GM23338 (cell line): ENCODE measurements at regions not wholly inside any gene's neighbourhood (a gene's known extent, or its start where the extent isn't known, plus 50 kb on each side); places are given as distances from the start of the nearest gene placed in this dataset.

ENCODE experiments used
- ATAC-seq: fragments of 200-7000 bp; cut with Tn5 transposase; 3 replicates; pipeline ENCODE4 v1.9.1; 2020
- DNase-seq: peaks from one replicate; pipeline ENCODE4 v3.0.0-alpha.2; 2015; ENCODE audit warnings: low spot score
- H2AFZ ChIP-seq: fragments of 200-600 bp; sonication (generic); 2 replicates; pipeline ENCODE4 v1.8.0; 2016; ENCODE audit warnings: antibody characterized with exemption, mild to moderate bottlenecking, moderate library complexity
- H3F3A ChIP-seq: fragments of 200-600 bp; sonication (generic); replicated peaks from 2 replicates; pipeline ENCODE4 v1.8.0; 2017; ENCODE audit warnings: antibody characterized with exemption, mixed run types, low read depth
- H3K27ac ChIP-seq: fragments of 200-600 bp; sonication (generic); 2 replicates; pipeline ENCODE4 v1.6.1; 2016; ENCODE audit warnings: low read depth
- H3K27me3 ChIP-seq: fragments of 200-600 bp; sonication (generic); 2 replicates; pipeline ENCODE4 v1.8.0; 2016; ENCODE audit warnings: mild to moderate bottlenecking, mixed run types, moderate library complexity; ENCODE audit not compliant: insufficient read depth
- H3K36me3 ChIP-seq: fragments of 200-600 bp; sonication (generic); 2 replicates; pipeline ENCODE4 v1.8.0; 2016; ENCODE audit warnings: mild to moderate bottlenecking; ENCODE audit not compliant: insufficient read depth
- H3K4me1 ChIP-seq: fragments of 200-600 bp; sonication (generic); 2 replicates; pipeline ENCODE4 v1.8.0; 2016; ENCODE audit warnings: mild to moderate bottlenecking, moderate library complexity; ENCODE audit not compliant: insufficient read depth
- H3K4me2 ChIP-seq: fragments of 200-600 bp; sonication (generic); 2 replicates; pipeline ENCODE4 v1.7.1; 2017; ENCODE audit warnings: mixed run types
- H3K4me3 ChIP-seq: fragments of 200-600 bp; sonication (generic); 2 replicates; pipeline ENCODE4 v1.6.1; 2016; ENCODE audit warnings: mixed run types
- H3K79me2 ChIP-seq: fragments of 200-600 bp; sonication (generic); replicated peaks from 2 replicates; pipeline ENCODE4 v1.8.0; 2017; ENCODE audit warnings: mild to moderate bottlenecking; ENCODE audit not compliant: insufficient read depth
- H3K9me2 ChIP-seq: fragments of 200-600 bp; sonication (generic); 2 replicates; pipeline ENCODE4 v1.8.0; 2017; ENCODE audit not compliant: insufficient read depth
- H4K20me1 ChIP-seq: fragments of 200-600 bp; sonication (generic); replicated peaks from 2 replicates; pipeline ENCODE4 v1.8.0; 2017; ENCODE audit warnings: mild to moderate bottlenecking; ENCODE audit not compliant: insufficient read depth
- H3K27ac Mint-ChIP-seq: 2 replicates; pipeline ENCODE4 v1.8.0; 2020; ENCODE audit warnings: inconsistent platforms, mild to moderate bottlenecking, moderate library complexity, mixed read lengths
- H3K27me3 Mint-ChIP-seq: 3 replicates; pipeline ENCODE4 v1.8.0; 2022; ENCODE audit warnings: low read depth, mild to moderate bottlenecking, moderate library complexity, mixed read lengths, inconsistent platforms; ENCODE audit not compliant: insufficient read depth, poor library complexity
- H3K36me3 Mint-ChIP-seq: 3 replicates; pipeline ENCODE4 v1.8.0; 2021; ENCODE audit warnings: low read depth, mild to moderate bottlenecking, inconsistent platforms, moderate library complexity, mixed read lengths
- H3K4me1 Mint-ChIP-seq: 3 replicates; pipeline ENCODE4 v1.8.0; 2020; ENCODE audit warnings: mild to moderate bottlenecking, inconsistent platforms, mixed read lengths
- H3K4me3 Mint-ChIP-seq: 3 replicates; pipeline ENCODE4 v1.8.0; 2021; ENCODE audit warnings: moderate library complexity, mild to moderate bottlenecking, inconsistent platforms, mixed read lengths
- H3K9me3 Mint-ChIP-seq: 3 replicates; pipeline ENCODE4 v1.8.0; 2020; ENCODE audit warnings: moderate library complexity, mild to moderate bottlenecking, inconsistent platforms, mixed read lengths
- CREB1 ChIP-seq: fragments of 250-450 bp; sonication (Bioruptor Pico); IDR thresholded peaks from 2 replicates; pipeline ENCODE4 v1.5.0; 2020; ENCODE audit warnings: low read depth, mild to moderate bottlenecking, moderate library complexity
- EZH2 ChIP-seq: fragments of 200-600 bp; sonication (generic); IDR thresholded peaks from one replicate; pipeline ENCODE4 v1.8.0; 2017; ENCODE audit warnings: antibody characterized with exemption, mild to moderate bottlenecking, low read depth; ENCODE audit not compliant: unreplicated experiment
- EZH2phosphoT487 ChIP-seq: fragments of 200-600 bp; sonication (generic); IDR thresholded peaks from one replicate; pipeline ENCODE4 v1.8.1; 2018; ENCODE audit warnings: antibody characterized with exemption; ENCODE audit not compliant: unreplicated experiment
- JUNB ChIP-seq: IDR thresholded peaks from one replicate; pipeline ENCODE4 v1.6.1; 2016; ENCODE audit warnings: antibody characterized with exemption; ENCODE audit not compliant: unreplicated experiment
- NANOG ChIP-seq: IDR thresholded peaks from 2 replicates; pipeline ENCODE4 v1.6.1; 2016; ENCODE audit warnings: antibody characterized with exemption, borderline replicate concordance
- POLR2AphosphoS5 ChIP-seq: IDR thresholded peaks from 2 replicates; pipeline ENCODE4 v1.6.1; 2016; ENCODE audit warnings: antibody characterized with exemption, low read depth
- STAT1 ChIP-seq: IDR thresholded peaks from one replicate; pipeline ENCODE4 v1.6.1; 2016; ENCODE audit warnings: antibody characterized with exemption; ENCODE audit not compliant: unreplicated experiment
- ZNF114 ChIP-seq: fragments of 250-450 bp; sonication (Bioruptor Pico); IDR thresholded peaks from 2 replicates; pipeline ENCODE4 v1.5.0; 2020; ENCODE audit warnings: mild to moderate bottlenecking, moderate library complexity
- ZNF331 ChIP-seq: fragments of 250-450 bp; sonication (Bioruptor Pico); IDR thresholded peaks from 2 replicates; pipeline ENCODE4 v1.5.0; 2020; ENCODE audit warnings: low read depth, mild to moderate bottlenecking, moderate library complexity
- TF ChIP-seq, protein P1 (sequence below): fragments of 250-450 bp; sonication (Bioruptor Pico); IDR thresholded peaks from 2 replicates; pipeline ENCODE4 v1.5.0; 2020; ENCODE audit warnings: mild to moderate bottlenecking, moderate library complexity
- TF ChIP-seq, protein P2 (sequence below), 2 experiments: fragments of 200-600 bp in 1 of 2; sonication (generic) in 1 of 2; conservative IDR thresholded peaks; 2 replicates each; pipeline versions ENCODE4 v1.5.1 to v1.6.1; 2016 to 2017; ENCODE audit warnings: antibody characterized with exemption in 2 of 2, low read depth in 2 of 2, mild to moderate bottlenecking in 2 of 2, moderate library complexity in 1 of 2
- TF ChIP-seq, protein P3 (sequence below): IDR thresholded peaks from one replicate; pipeline ENCODE4 v1.6.1; 2018; ENCODE audit warnings: antibody characterized with exemption; ENCODE audit not compliant: unreplicated experiment
- TF ChIP-seq, protein P4 (sequence below): IDR thresholded peaks from 2 replicates; pipeline ENCODE4 v1.6.1; 2016; ENCODE audit warnings: antibody characterized with exemption

GRCh38 chr15:99447497-99448371 is 118.0 kb upstream of the MEF2A start:
- TF ChIP-seq EZH2phosphoT487, result no peak
- TF ChIP-seq, protein P1, sequence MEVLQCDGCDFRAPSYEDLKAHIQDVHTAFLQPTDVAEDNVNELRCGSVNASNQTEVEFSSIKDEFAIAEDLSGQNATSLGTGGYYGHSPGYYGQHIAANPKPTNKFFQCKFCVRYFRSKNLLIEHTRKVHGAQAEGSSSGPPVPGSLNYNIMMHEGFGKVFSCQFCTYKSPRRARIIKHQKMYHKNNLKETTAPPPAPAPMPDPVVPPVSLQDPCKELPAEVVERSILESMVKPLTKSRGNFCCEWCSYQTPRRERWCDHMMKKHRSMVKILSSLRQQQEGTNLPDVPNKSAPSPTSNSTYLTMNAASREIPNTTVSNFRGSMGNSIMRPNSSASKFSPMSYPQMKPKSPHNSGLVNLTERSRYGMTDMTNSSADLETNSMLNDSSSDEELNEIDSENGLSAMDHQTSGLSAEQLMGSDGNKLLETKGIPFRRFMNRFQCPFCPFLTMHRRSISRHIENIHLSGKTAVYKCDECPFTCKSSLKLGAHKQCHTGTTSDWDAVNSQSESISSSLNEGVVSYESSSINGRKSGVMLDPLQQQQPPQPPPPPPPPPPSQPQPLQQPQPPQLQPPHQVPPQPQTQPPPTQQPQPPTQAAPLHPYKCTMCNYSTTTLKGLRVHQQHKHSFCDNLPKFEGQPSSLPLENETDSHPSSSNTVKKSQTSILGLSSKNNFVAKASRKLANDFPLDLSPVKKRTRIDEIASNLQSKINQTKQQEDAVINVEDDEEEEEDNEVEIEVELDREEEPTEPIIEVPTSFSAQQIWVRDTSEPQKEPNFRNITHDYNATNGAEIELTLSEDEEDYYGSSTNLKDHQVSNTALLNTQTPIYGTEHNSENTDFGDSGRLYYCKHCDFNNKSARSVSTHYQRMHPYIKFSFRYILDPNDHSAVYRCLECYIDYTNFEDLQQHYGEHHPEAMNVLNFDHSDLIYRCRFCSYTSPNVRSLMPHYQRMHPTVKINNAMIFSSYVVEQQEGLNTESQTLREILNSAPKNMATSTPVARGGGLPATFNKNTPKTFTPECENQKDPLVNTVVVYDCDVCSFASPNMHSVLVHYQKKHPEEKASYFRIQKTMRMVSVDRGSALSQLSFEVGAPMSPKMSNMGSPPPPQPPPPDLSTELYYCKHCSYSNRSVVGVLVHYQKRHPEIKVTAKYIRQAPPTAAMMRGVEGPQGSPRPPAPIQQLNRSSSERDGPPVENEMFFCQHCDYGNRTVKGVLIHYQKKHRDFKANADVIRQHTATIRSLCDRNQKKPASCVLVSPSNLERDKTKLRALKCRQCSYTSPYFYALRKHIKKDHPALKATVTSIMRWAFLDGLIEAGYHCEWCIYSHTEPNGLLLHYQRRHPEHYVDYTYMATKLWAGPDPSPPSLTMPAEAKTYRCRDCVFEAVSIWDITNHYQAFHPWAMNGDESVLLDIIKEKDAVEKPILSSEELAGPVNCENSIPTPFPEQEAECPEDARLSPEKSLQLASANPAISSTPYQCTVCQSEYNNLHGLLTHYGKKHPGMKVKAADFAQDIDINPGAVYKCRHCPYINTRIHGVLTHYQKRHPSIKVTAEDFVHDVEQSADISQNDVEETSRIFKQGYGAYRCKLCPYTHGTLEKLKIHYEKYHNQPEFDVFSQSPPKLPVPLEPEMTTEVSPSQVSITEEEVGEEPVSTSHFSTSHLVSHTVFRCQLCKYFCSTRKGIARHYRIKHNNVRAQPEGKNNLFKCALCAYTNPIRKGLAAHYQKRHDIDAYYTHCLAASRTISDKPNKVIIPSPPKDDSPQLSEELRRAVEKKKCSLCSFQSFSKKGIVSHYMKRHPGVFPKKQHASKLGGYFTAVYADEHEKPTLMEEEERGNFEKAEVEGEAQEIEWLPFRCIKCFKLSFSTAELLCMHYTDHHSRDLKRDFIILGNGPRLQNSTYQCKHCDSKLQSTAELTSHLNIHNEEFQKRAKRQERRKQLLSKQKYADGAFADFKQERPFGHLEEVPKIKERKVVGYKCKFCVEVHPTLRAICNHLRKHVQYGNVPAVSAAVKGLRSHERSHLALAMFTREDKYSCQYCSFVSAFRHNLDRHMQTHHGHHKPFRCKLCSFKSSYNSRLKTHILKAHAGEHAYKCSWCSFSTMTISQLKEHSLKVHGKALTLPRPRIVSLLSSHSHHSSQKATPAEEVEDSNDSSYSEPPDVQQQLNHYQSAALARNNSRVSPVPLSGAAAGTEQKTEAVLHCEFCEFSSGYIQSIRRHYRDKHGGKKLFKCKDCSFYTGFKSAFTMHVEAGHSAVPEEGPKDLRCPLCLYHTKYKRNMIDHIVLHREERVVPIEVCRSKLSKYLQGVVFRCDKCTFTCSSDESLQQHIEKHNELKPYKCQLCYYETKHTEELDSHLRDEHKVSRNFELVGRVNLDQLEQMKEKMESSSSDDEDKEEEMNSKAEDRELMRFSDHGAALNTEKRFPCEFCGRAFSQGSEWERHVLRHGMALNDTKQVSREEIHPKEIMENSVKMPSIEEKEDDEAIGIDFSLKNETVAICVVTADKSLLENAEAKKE (CRISPR knock-in tag), result no peak
- no peak for TF ChIP-seq JUNB
- no peak for TF ChIP-seq CREB1
- TF ChIP-seq STAT1, result no peak
- TF ChIP-seq NANOG, result no peak
- TF ChIP-seq, protein P2, sequence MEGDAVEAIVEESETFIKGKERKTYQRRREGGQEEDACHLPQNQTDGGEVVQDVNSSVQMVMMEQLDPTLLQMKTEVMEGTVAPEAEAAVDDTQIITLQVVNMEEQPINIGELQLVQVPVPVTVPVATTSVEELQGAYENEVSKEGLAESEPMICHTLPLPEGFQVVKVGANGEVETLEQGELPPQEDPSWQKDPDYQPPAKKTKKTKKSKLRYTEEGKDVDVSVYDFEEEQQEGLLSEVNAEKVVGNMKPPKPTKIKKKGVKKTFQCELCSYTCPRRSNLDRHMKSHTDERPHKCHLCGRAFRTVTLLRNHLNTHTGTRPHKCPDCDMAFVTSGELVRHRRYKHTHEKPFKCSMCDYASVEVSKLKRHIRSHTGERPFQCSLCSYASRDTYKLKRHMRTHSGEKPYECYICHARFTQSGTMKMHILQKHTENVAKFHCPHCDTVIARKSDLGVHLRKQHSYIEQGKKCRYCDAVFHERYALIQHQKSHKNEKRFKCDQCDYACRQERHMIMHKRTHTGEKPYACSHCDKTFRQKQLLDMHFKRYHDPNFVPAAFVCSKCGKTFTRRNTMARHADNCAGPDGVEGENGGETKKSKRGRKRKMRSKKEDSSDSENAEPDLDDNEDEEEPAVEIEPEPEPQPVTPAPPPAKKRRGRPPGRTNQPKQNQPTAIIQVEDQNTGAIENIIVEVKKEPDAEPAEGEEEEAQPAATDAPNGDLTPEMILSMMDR (conservative IDR thresholded peaks at IDR 0.05; ENCODE audit: low read depth in 2 of 2), result no peak
- no peak for TF ChIP-seq ZNF331 (CRISPR knock-in tag)
- no peak for TF ChIP-seq POLR2AphosphoS5
- no peak for TF ChIP-seq ZNF114
- TF ChIP-seq, protein P3, sequence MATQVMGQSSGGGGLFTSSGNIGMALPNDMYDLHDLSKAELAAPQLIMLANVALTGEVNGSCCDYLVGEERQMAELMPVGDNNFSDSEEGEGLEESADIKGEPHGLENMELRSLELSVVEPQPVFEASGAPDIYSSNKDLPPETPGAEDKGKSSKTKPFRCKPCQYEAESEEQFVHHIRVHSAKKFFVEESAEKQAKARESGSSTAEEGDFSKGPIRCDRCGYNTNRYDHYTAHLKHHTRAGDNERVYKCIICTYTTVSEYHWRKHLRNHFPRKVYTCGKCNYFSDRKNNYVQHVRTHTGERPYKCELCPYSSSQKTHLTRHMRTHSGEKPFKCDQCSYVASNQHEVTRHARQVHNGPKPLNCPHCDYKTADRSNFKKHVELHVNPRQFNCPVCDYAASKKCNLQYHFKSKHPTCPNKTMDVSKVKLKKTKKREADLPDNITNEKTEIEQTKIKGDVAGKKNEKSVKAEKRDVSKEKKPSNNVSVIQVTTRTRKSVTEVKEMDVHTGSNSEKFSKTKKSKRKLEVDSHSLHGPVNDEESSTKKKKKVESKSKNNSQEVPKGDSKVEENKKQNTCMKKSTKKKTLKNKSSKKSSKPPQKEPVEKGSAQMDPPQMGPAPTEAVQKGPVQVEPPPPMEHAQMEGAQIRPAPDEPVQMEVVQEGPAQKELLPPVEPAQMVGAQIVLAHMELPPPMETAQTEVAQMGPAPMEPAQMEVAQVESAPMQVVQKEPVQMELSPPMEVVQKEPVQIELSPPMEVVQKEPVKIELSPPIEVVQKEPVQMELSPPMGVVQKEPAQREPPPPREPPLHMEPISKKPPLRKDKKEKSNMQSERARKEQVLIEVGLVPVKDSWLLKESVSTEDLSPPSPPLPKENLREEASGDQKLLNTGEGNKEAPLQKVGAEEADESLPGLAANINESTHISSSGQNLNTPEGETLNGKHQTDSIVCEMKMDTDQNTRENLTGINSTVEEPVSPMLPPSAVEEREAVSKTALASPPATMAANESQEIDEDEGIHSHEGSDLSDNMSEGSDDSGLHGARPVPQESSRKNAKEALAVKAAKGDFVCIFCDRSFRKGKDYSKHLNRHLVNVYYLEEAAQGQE, result no peak
- TF ChIP-seq, protein P4, sequence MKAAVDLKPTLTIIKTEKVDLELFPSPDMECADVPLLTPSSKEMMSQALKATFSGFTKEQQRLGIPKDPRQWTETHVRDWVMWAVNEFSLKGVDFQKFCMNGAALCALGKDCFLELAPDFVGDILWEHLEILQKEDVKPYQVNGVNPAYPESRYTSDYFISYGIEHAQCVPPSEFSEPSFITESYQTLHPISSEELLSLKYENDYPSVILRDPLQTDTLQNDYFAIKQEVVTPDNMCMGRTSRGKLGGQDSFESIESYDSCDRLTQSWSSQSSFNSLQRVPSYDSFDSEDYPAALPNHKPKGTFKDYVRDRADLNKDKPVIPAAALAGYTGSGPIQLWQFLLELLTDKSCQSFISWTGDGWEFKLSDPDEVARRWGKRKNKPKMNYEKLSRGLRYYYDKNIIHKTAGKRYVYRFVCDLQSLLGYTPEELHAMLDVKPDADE, result no peak
- TF ChIP-seq EZH2, result no peak
- Mint-ChIP-seq H3K27me3 (peaks cover 7% of the 10 kb centered on the region), H3K4me3 (no peak overlapping the region), H3K36me3 (no peaks in the 10 kb centered on the region; the same call in 2 of the 3 replicates), H3K27ac (no peak overlapping the region), H3K4me1 (peaks cover 6% of the 10 kb centered on the region), H3K9me3 (0 out of 3 replicates have a peak, but pooled peaks cover 4% of the 10 kb centered on the region)
- no peaks in the 10 kb centered on the region for H3K36me3 ChIP-seq
- peak overlapping the region; percentile 97 for H2AFZ ChIP-seq
- H3K9me2 ChIP-seq, result no peaks in the 10 kb centered on the region
- H3F3A ChIP-seq, result no peaks in the 10 kb centered on the region
- H3K27me3 ChIP-seq, result no peaks in the 10 kb centered on the region
- no peak overlapping the region for H3K4me3 ChIP-seq
- H3K27ac ChIP-seq, result no peak overlapping the region
- ATAC-seq (peak; percentile 88), DNase-seq (peak; percentile 56)
- H3K4me1 ChIP-seq, result no peaks in the 10 kb centered on the region
- H3K4me2 ChIP-seq, result no peak overlapping the region
- H3K79me2 ChIP-seq, result no peaks in the 10 kb centered on the region
- no peaks in the 10 kb centered on the region for H4K20me1 ChIP-seq
